ENCODE measurements at regions not wholly inside any gene's neighbourhood (a gene's known extent, or its start where the extent isn't known, plus 50 kb on each side); places are given as distances from the start of the nearest gene placed in this dataset.

DNA sequence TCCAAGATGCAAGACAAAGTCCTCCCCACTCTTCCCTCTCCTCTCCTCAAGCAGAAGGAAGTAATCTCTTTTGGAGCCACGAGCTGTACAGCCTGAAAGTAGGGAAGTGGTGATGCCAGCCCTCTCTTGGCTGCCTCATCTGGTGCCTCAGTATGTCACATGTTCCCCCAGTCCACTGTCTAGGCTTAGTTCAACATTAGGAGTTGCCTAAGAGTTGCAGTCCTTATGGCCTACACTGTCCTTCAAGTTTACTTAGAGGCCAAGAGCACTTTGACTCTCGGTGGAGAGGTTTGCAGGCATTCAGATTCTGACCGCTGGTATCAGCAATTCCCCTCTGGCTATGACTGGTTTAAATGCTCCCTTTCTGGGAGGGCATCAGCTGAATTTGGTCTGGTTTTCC lies 735.6 kb downstream of the GLUD2 start:
- no peak overlapping the region for H3K27ac ChIP-seq
- no peak overlapping the region for H3K4me3 ChIP-seq
- ATAC-seq, result no peak
- H3K36me3 ChIP-seq (ENCODE audit: insufficient read depth in 1 of 2, low read depth in 1 of 2), result no peaks in the 10 kb centered on the region
- no peaks in the 10 kb centered on the region for H3K9me3 ChIP-seq
- no peaks in the 10 kb centered on the region for H3K27me3 ChIP-seq (ENCODE audit: insufficient read depth in 3 of 3, low read length in 2 of 3)
- no peak for DNase-seq
- intact Hi-C loops (cut with DNase I), result no loop called here
- H3K4me1 ChIP-seq, result no peaks in the 10 kb centered on the region
- TF ChIP-seq CTCF (IDR thresholded peaks at IDR 0.05), result no peak
- 49 to 76% (median 63%) methylated on average over 3 of the region's 3 CpGs for WGBS, 3 donors

DNA sequence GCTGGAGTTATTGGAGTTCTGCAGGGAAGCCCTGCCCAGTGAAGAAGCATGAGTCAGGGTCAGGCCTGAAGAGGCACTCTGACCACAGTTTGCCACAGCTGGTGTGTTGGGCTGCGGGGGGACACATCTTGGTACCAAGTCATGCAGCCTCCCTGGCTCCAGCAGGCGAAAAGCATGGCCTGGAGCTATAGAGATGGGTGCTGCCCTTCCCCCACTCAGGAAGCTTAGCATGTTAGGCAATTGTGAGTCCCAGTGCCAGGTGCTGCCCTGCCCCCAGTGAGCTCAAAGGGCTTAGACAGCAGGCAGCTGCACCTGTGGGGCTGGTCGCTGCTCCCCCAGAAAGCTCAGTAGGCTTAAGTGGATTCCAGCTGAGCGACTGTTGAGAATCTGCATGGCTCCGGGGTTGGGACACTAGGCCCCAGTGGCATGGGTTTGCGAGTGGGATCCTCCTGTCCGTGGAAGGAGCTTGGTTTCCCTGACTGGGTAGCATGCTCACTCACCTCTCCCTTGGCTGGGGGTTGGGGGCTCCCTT lies 755.5 kb downstream of the GLUD2 start:
- intact Hi-C loops (cut with DNase I), result no loop called here
- 66 to 77% (median 71%) methylated on average over 6 to 7 of the region's 7 CpGs for WGBS, 3 donors
- no peak for TF ChIP-seq CTCF (IDR thresholded peaks at IDR 0.05)

GRCh38 chrX:121823406-121823805 lies 776.0 kb downstream of the GLUD2 start:
- 46 to 50% (median 50%) methylated on average over 1 to 2 of the region's 2 CpGs for WGBS, 3 donors
- Histone ChIP-seq H3K4me3 (no peak overlapping the region), H3K4me1 (no peaks in the 10 kb centered on the region), H3K36me3 (ENCODE audit: insufficient read depth in 1 of 2, low read depth in 1 of 2) (no peaks in the 10 kb centered on the region), H3K9me3 (no peaks in the 10 kb centered on the region), H3K27me3 (ENCODE audit: insufficient read depth in 3 of 3, low read length in 2 of 3) (no peaks in the 10 kb centered on the region), H3K27ac (no peak overlapping the region)
- ATAC-seq (no peak), DNase-seq (no peak)
- intact Hi-C loops (cut with DNase I), result no loop called here
- no peak for TF ChIP-seq CTCF (IDR thresholded peaks at IDR 0.05)

More for the DNA sequence above, 755.5 kb downstream of the GLUD2 start:
- Histone ChIP-seq H3K4me1 (no peaks in the 10 kb centered on the region), H3K36me3 (ENCODE audit: insufficient read depth in 1 of 2, low read depth in 1 of 2) (no peaks in the 10 kb centered on the region), H3K4me3 (no peak overlapping the region), H3K27me3 (ENCODE audit: insufficient read depth in 3 of 3, low read length in 2 of 3) (no peaks in the 10 kb centered on the region), H3K9me3 (no peaks in the 10 kb centered on the region), H3K27ac (no peak overlapping the region)
- ATAC-seq (no peak), DNase-seq (no peak)

DNA sequence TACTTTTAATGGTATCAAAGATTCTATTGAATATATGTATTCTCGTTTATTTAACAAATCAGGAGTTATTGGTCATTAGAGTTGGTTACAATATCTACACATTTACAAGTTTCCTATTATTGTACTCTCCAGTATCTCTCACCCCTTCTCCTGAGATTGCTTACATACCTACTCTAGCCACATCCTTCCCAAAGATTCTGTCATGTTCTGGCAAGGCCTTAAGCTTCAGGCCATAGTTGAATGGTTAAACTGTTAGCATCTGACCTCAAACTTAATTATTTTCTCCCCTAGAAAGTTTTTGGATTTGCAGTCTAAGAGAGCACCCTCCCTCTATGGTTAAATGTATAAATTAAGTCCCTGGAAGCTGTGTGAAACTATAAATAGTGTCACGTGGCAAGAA lies 784.2 kb downstream of the GLUD2 start:
- WGBS, 3 donors, result 25 to 50% (median 44%) methylated on average over 2 of the region's 2 CpGs
- H3K27me3 ChIP-seq (ENCODE audit: insufficient read depth in 3 of 3, low read length in 2 of 3), result no peaks in the 10 kb centered on the region

More for the DNA sequence above, 784.2 kb downstream of the GLUD2 start:
- H3K27ac ChIP-seq, result no peak overlapping the region
- intact Hi-C loops (cut with DNase I), result no loop called here
- no peak for DNase-seq
- H3K9me3 ChIP-seq, result no peaks in the 10 kb centered on the region
- no peak overlapping the region for H3K4me3 ChIP-seq
- TF ChIP-seq CTCF (IDR thresholded peaks at IDR 0.05), result no peak
- no peaks in the 10 kb centered on the region for H3K36me3 ChIP-seq (ENCODE audit: insufficient read depth in 1 of 2, low read depth in 1 of 2)
- no peaks in the 10 kb centered on the region for H3K4me1 ChIP-seq
- no peak for ATAC-seq
